GM12878 (cell line): ENCODE measurements at regions not wholly inside any gene's neighbourhood (a gene's known extent, or its start where the extent isn't known, plus 50 kb on each side); places are given as distances from the start of the nearest gene placed in this dataset.

ENCODE experiments used
- ATAC-seq: fragments of 200-7000 bp; cut with Tn5 transposase; 3 replicates; pipeline ENCODE4 v1.9.1; 2020; ENCODE audit warnings: mild to moderate bottlenecking, moderate library complexity
- BruUV-seq: library from RNA; stranded (reverse); fragments of 400-500 nt; replicated peaks from 2 replicates; lab custom pipeline; 2021; lab: Mats Ljungman, UMichigan
- CTCF ChIA-PET: fragments of 300-600 bp; sonication (Branson Sonifier 250); formaldehyde crosslinking; extraction: SDS; loops from one replicate; lab custom pipeline; 2021; ENCODE audit warnings: inconsistent platforms; lab: Yijun Ruan, JAX
- POLR2A ChIA-PET: fragments of 350-600 bp; formaldehyde crosslinking; extraction: SDS; loops from one replicate; lab custom pipeline; 2021; ENCODE audit warnings: inconsistent platforms; lab: Charles Lee
- RAD21 ChIA-PET: fragments of 300-600 bp; sonication (Branson Sonifier 250); formaldehyde crosslinking; loops from one replicate; lab custom pipeline; 2023; ENCODE audit warnings: antibody characterized with exemption; ENCODE audit not compliant: unreplicated experiment; lab: Charles Lee
- SMC1A ChIA-PET: fragments of 300-600 bp; sonication (Branson Sonifier 250); formaldehyde crosslinking; loops from one replicate; lab custom pipeline; 2023; ENCODE audit not compliant: unreplicated experiment, uncharacterized antibody; lab: Charles Lee
- DNase-seq: peaks from one replicate; pipeline ENCODE4 v3.0.0-alpha.2; 2011; ENCODE audit warnings: low read depth, low spot score
- FAIRE-seq: peaks from 3 replicates; lab custom pipeline; 2011; peaks lifted over from hg19 to GRCh38; lab: Jason Lieb, UNC
- H2AFZ ChIP-seq: 2 replicates; pipeline ENCODE4 v1.6.0; 2011; ENCODE audit warnings: low read depth, low read length, control low read depth; ENCODE audit not compliant: control insufficient read depth
- H3K27ac ChIP-seq: 2 replicates; pipeline ENCODE4 v1.5.1; 2011; ENCODE audit warnings: control low read depth; ENCODE audit not compliant: control insufficient read depth, insufficient read depth
- H3K27me3 ChIP-seq, 2 experiments: replicated peaks in 1 of 2; 2 replicates each; pipeline versions ENCODE4 v1.6.0 to v1.6.1; 2011; ENCODE audit warnings: low read length in 1 of 2; ENCODE audit not compliant: control insufficient read depth in 2 of 2, insufficient read depth in 2 of 2
- H3K36me3 ChIP-seq, 2 experiments: 2 replicates each; pipeline ENCODE4 v1.5.1; 2011; ENCODE audit warnings: low read length in 1 of 2; ENCODE audit not compliant: control insufficient read depth in 2 of 2, insufficient read depth in 2 of 2
- H3K4me1 ChIP-seq: 2 replicates; pipeline ENCODE4 v1.6.1; 2011; ENCODE audit warnings: mild to moderate bottlenecking, low read length, moderate library complexity, mixed read lengths; ENCODE audit not compliant: control insufficient read depth, insufficient read depth
- H3K4me2 ChIP-seq: 2 replicates; pipeline ENCODE4 v1.6.0; 2011; ENCODE audit warnings: control low read depth; ENCODE audit not compliant: control insufficient read depth, insufficient read depth
- H3K4me3 ChIP-seq: fragments of 200-600 bp; sonication (generic); 2 replicates; pipeline ENCODE4 v1.5.1; 2016
- H3K79me2 ChIP-seq: 2 replicates; pipeline ENCODE4 v1.6.0; 2011; ENCODE audit warnings: low read length; ENCODE audit not compliant: control insufficient read depth, insufficient read depth
- H3K9ac ChIP-seq: 2 replicates; pipeline ENCODE4 v1.8.0; 2011; ENCODE audit warnings: low read length, control low read depth, mixed read lengths; ENCODE audit not compliant: control insufficient read depth, insufficient read depth
- H3K9me3 ChIP-seq: replicated peaks from 3 replicates; pipeline ENCODE4 v1.5.1; 2011; ENCODE audit warnings: mild to moderate bottlenecking, low read length; ENCODE audit not compliant: control insufficient read depth, insufficient read depth
- H4K20me1 ChIP-seq: 2 replicates; pipeline ENCODE4 v1.6.0; 2011; ENCODE audit not compliant: control insufficient read depth, insufficient read depth
- BACH1 ChIP-seq: fragments of 450-650 bp; IDR thresholded peaks from 2 replicates; pipeline ENCODE4 v1.6.1; 2017; ENCODE audit warnings: mild to moderate bottlenecking, borderline replicate concordance
- BRCA1 ChIP-seq: IDR thresholded peaks from 2 replicates; pipeline ENCODE4 v1.6.1; 2011; ENCODE audit warnings: low read depth, low read length, improper control_type of control experiment
- CBX3 ChIP-seq: fragments of 200-600 bp; sonication (generic); IDR thresholded peaks from 2 replicates; pipeline ENCODE4 v1.6.1; 2016; ENCODE audit warnings: low read depth, borderline replicate concordance
- HDAC2 ChIP-seq: fragments of 200-600 bp; sonication (generic); IDR thresholded peaks from 2 replicates; pipeline ENCODE4 v1.6.1; 2017
- JUND ChIP-seq: IDR thresholded peaks from 2 replicates; pipeline ENCODE4 v1.6.1; 2012; ENCODE audit warnings: low read depth, mild to moderate bottlenecking, low read length, improper control_type of control experiment, moderate library complexity
- KAT2A ChIP-seq: conservative IDR thresholded peaks from 2 replicates; pipeline ENCODE4 v1.6.1; 2011; ENCODE audit warnings: low read depth, low read length; ENCODE audit not compliant: control insufficient read depth
- KDM1A ChIP-seq: fragments of 200-600 bp; sonication (generic); IDR thresholded peaks from 2 replicates; pipeline ENCODE4 v1.6.1; 2016; ENCODE audit warnings: borderline replicate concordance
- MEF2B ChIP-seq: fragments of 450-650 bp; IDR thresholded peaks from 2 replicates; pipeline ENCODE4 v1.6.1; 2018; ENCODE audit warnings: mild to moderate bottlenecking, moderate library complexity; ENCODE audit not compliant: partially characterized antibody, poor library complexity, severe bottlenecking
- RBBP5 ChIP-seq: fragments of 200-600 bp; sonication (generic); conservative IDR thresholded peaks from 2 replicates; pipeline ENCODE4 v1.6.1; 2016
- RFX5 ChIP-seq: IDR thresholded peaks from 2 replicates; pipeline ENCODE4 v1.6.1; 2011; ENCODE audit warnings: low read depth, low read length, improper control_type of control experiment
- SMAD1 ChIP-seq: fragments of 450-650 bp; IDR thresholded peaks from 2 replicates; pipeline ENCODE4 v1.6.1; 2018; ENCODE audit warnings: mild to moderate bottlenecking, low read depth; ENCODE audit not compliant: partially characterized antibody
- SP1 ChIP-seq: IDR thresholded peaks from one replicate; pipeline ENCODE4 v1.6.1; 2011; ENCODE audit warnings: low read depth, low read length
- STAT1 ChIP-seq: fragments of 450-650 bp; conservative IDR thresholded peaks from 2 replicates; pipeline ENCODE4 v1.6.1; 2014; ENCODE audit warnings: antibody characterized with exemption, mild to moderate bottlenecking
- TAF1 ChIP-seq: IDR thresholded peaks from 2 replicates; pipeline ENCODE4 v1.6.1; 2011; ENCODE audit warnings: mild to moderate bottlenecking, low read depth, low read length, borderline replicate concordance
- TCF3 ChIP-seq: IDR thresholded peaks from 2 replicates; pipeline ENCODE4 v1.6.1; 2012; ENCODE audit warnings: low read depth, mild to moderate bottlenecking, low read length, borderline replicate concordance; ENCODE audit not compliant: insufficient read depth
- WGBS: methylation state at CpG from one replicate; pipeline ENCODE4 v1.1.6; 2016; ENCODE audit warnings: low lambda C conversion rate; ENCODE audit not compliant: insufficient replicate concordance, insufficient coverage; ENCODE audit errors: missing lambda C conversion rate; 5-methylcytosine and 5-hydroxymethylcytosine counted together
- in situ Hi-C: fragments of 300-500 bp; cut with MboI; formaldehyde crosslinking; loops from 9 replicates; pipeline ENCODE4 v1.14.3; 2018; ENCODE audit warnings: mixed read lengths
- intact Hi-C: fragments of 100-400 bp; cut with micrococcal nuclease; formaldehyde crosslinking; loops from one replicate; pipeline ENCODE4 v1.14.2; 2022; ENCODE audit not compliant: unreplicated experiment
- TF ChIP-seq, protein P1 (sequence below): fragments of 450-650 bp; IDR thresholded peaks from 2 replicates; pipeline ENCODE4 v1.6.1; 2018; ENCODE audit warnings: borderline replicate concordance, mild to moderate bottlenecking; ENCODE audit not compliant: partially characterized antibody
- TF ChIP-seq, protein P2 (sequence below): IDR thresholded peaks from 2 replicates; pipeline ENCODE4 v1.6.1; 2011; ENCODE audit warnings: low read depth, mild to moderate bottlenecking, low read length, moderate library complexity, borderline replicate concordance; ENCODE audit errors: extremely low read depth

DNA sequence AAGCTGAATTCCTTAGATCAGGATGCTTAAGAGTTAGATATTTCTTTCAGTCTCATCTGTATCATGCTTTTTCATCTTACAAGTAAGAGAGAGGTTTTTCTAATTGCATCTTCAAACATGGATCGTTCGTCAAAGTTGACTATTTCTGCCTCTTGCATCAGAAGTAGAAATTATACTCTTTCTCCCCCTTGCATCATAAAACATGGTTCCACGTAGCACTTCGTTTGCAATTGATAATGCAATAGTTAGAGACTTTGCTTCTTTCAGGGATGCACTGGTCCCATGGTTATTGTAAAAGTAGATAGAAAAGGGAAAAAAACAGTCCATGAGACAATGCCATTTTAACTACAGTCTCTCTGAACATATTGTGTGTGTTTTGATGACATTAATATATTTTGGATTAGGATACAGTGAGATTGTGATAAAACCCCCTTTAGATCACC, 75.1 kb upstream of the PARD3B start:
- BruUV-seq: no TSS peak
- Histone ChIP-seq H3K27ac (no peak overlapping the region), H2AFZ (no peak overlapping the region), H3K4me2 (no peak overlapping the region), H3K36me3 (no peaks in the 10 kb centered on the region), H3K27me3 (no peaks in the 10 kb centered on the region), H4K20me1 (no peaks in the 10 kb centered on the region), H3K79me2 (no peaks in the 10 kb centered on the region), H3K4me1 (no peaks in the 10 kb centered on the region), H3K9me3 (no peaks in the 10 kb centered on the region), H3K4me3 (no peak overlapping the region), H3K9ac (no peak overlapping the region)
- no peak for DNase-seq
- intact Hi-C loops: no loop called here
- RAD21 ChIA-PET: no interaction called here
- TF ChIP-seq BACH1: no peak
- no peak for TF ChIP-seq MEF2B
- TF ChIP-seq KAT2A: no peak
- no peak for TF ChIP-seq RFX5
- TF ChIP-seq SMAD1: no peak
- TF ChIP-seq TCF3: no peak
- TF ChIP-seq JUND: no peak
- TF ChIP-seq BRCA1: no peak
- TF ChIP-seq CBX3: no peak
- TF ChIP-seq, protein P1, sequence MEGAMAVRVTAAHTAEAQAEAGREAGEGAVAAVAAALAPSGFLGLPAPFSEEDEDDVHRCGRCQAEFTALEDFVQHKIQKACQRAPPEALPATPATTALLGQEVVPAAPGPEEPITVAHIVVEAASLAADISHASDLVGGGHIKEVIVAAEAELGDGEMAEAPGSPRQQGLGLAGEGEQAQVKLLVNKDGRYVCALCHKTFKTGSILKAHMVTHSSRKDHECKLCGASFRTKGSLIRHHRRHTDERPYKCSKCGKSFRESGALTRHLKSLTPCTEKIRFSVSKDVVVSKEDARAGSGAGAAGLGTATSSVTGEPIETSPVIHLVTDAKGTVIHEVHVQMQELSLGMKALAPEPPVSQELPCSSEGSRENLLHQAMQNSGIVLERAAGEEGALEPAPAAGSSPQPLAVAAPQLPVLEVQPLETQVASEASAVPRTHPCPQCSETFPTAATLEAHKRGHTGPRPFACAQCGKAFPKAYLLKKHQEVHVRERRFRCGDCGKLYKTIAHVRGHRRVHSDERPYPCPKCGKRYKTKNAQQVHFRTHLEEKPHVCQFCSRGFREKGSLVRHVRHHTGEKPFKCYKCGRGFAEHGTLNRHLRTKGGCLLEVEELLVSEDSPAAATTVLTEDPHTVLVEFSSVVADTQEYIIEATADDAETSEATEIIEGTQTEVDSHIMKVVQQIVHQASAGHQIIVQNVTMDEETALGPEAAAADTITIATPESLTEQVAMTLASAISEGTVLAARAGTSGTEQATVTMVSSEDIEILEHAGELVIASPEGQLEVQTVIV: no peak
- no peak for TF ChIP-seq RBBP5
- TF ChIP-seq KDM1A: no peak
- TF ChIP-seq, protein P2, sequence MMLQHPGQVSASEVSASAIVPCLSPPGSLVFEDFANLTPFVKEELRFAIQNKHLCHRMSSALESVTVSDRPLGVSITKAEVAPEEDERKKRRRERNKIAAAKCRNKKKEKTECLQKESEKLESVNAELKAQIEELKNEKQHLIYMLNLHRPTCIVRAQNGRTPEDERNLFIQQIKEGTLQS: no peak
- no peak for TF ChIP-seq TAF1
- no peak for TF ChIP-seq HDAC2
- TF ChIP-seq STAT1: no peak
- TF ChIP-seq SP1: no peak
- SMC1A ChIA-PET: no interaction called here
- CTCF ChIA-PET: no interaction called here
- FAIRE-seq: no peak
- in situ Hi-C loops: no loop called here
- ATAC-seq: no peak
- WGBS: 43% methylated on average over 4 of the region's 4 CpGs
- POLR2A ChIA-PET: no interaction called here
